CD4-positive, alpha-beta T cell (primary cell): ENCODE measurements at regions not wholly inside any gene's neighbourhood (a gene's known extent, or its start where the extent isn't known, plus 50 kb on each side); places are given as distances from the start of the nearest gene placed in this dataset.

Source experiments
- ATAC-seq: fragments of 200-7000 bp; cut with Tn5 transposase; one replicate; pipeline ENCODE4 v1.10.0; 2022; ENCODE audit warnings: mild to moderate bottlenecking; ENCODE audit not compliant: poor library complexity
- CTCF ChIA-PET: fragments of 350-600 bp; sonication (Branson Sonifier 250); formaldehyde crosslinking; loops from one replicate; lab custom pipeline; 2021; ENCODE audit warnings: antibody characterized with exemption, inconsistent platforms; lab: Charles Lee
- POLR2A ChIA-PET: fragments of 350-600 bp; sonication (Branson Sonifier 250); formaldehyde crosslinking; loops from one replicate; lab custom pipeline; 2021; ENCODE audit warnings: antibody characterized with exemption, inconsistent platforms; lab: Charles Lee
- DNase-seq, 14 experiments: peaks; one replicate each; pipeline ENCODE4 v3.0.0-alpha.2; 2013 to 2020; ENCODE audit warnings: mixed read lengths in 2 of 14
- H3K27ac ChIP-seq, 2 donors: one replicate each; pipeline versions ENCODE4 v1.5.1 to v1.7.0; 2013; ENCODE audit warnings: low read length in 2 of 2, low read depth in 1 of 2, mild to moderate bottlenecking in 1 of 2
- H3K27me3 ChIP-seq, 2 experiments: 1 replicate in 1 of 2; 2 replicates in 1 of 2; pipeline versions ENCODE4 v1.6.1 to v1.7.0; 2013; ENCODE audit warnings: low read length in 2 of 2, control low read depth in 1 of 2, mild to moderate bottlenecking in 1 of 2, moderate library complexity in 1 of 2; ENCODE audit not compliant: insufficient read depth in 2 of 2, control insufficient read depth in 1 of 2
- H3K36me3 ChIP-seq: one replicate; pipeline ENCODE4 v1.6.1; 2013; ENCODE audit warnings: low read length, control low read depth; ENCODE audit not compliant: insufficient read depth
- H3K4me1 ChIP-seq: one replicate; pipeline ENCODE4 v1.6.1; 2013; ENCODE audit warnings: low read length, control low read depth; ENCODE audit not compliant: insufficient read depth
- H3K4me3 ChIP-seq: one replicate; pipeline ENCODE4 v1.5.1; 2013; ENCODE audit warnings: mild to moderate bottlenecking, low read length, moderate library complexity
- H3K9me3 ChIP-seq, 2 experiments: 1 replicate in 1 of 2; 2 replicates in 1 of 2; pipeline versions ENCODE4 v1.6.1 to v1.7.0; 2013; ENCODE audit warnings: low read length in 2 of 2, mild to moderate bottlenecking in 2 of 2, control low read depth in 1 of 2, moderate library complexity in 1 of 2; ENCODE audit not compliant: control insufficient read depth in 1 of 2, insufficient read depth in 1 of 2
- H3K27ac Mint-ChIP-seq: one replicate; pipeline ENCODE4 v1.8.0; 2020; ENCODE audit warnings: mixed read lengths
- H3K27me3 Mint-ChIP-seq: one replicate; pipeline ENCODE4 v1.8.0; 2021; ENCODE audit warnings: mixed read lengths
- H3K36me3 Mint-ChIP-seq: one replicate; pipeline ENCODE4 v1.8.0; 2021; ENCODE audit warnings: low read depth, mixed read lengths
- H3K4me1 Mint-ChIP-seq: one replicate; pipeline ENCODE4 v1.8.0; 2021; ENCODE audit warnings: low read depth, mixed read lengths
- H3K4me3 Mint-ChIP-seq: one replicate; pipeline ENCODE4 v1.8.0; 2020; ENCODE audit warnings: mild to moderate bottlenecking, mixed read lengths
- H3K9me3 Mint-ChIP-seq: one replicate; pipeline ENCODE4 v1.8.0; 2020; ENCODE audit warnings: mixed read lengths
- intact Hi-C, 2 experiments: fragments of 100-400 bp; cut with DNase I in 1 of 2; cut with micrococcal nuclease in 1 of 2; formaldehyde crosslinking; loops; one replicate each; pipeline versions ENCODE4 v1.15.1 to v1.9.0; 2023 to 2025; cut with DNase I, micrococcal nuclease
- TF ChIP-seq, protein P1 (sequence below): fragments of 200-600 bp; IDR thresholded peaks from one replicate; pipeline ENCODE4 v1.8.0; 2022; ENCODE audit warnings: antibody characterized with exemption, mild to moderate bottlenecking

DNA sequence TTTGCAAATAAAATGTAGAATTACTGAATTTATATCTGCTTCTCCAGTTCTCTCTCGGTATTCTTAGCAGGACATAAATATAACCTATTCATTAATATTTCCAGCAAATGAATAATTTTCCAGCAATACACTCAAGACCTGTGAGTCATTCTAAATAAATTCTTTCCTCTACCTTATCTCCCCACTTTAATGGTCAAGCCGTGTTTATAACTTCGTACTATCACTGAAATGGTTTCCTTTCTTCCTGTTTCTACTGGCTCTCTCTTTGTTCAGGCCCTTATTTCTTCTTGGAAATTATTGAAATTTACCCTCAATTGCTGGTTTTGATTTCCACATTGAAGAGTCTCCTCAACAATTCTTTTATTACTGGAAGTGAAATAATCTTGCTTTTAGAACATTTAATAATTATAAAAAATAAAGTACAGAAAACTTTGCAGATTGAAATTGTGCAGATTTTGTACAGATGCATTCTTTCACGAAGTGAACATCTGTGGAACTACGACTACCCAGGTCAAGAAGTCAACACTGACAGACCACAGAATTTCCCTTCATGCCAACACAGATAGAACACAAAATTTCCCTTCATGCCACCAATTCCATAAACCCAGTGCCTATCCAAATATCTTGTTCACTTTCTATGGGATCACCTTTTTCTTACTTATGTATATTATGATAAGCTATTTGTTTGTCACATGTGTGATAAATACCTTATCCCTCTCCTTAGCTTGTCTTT, 205.7 kb downstream of the FAT4 start:
- no peaks in the 10 kb centered on the region for H3K27me3 ChIP-seq
- no peak overlapping the region for H3K27ac Mint-ChIP-seq
- TF ChIP-seq, protein P1, sequence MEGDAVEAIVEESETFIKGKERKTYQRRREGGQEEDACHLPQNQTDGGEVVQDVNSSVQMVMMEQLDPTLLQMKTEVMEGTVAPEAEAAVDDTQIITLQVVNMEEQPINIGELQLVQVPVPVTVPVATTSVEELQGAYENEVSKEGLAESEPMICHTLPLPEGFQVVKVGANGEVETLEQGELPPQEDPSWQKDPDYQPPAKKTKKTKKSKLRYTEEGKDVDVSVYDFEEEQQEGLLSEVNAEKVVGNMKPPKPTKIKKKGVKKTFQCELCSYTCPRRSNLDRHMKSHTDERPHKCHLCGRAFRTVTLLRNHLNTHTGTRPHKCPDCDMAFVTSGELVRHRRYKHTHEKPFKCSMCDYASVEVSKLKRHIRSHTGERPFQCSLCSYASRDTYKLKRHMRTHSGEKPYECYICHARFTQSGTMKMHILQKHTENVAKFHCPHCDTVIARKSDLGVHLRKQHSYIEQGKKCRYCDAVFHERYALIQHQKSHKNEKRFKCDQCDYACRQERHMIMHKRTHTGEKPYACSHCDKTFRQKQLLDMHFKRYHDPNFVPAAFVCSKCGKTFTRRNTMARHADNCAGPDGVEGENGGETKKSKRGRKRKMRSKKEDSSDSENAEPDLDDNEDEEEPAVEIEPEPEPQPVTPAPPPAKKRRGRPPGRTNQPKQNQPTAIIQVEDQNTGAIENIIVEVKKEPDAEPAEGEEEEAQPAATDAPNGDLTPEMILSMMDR = no peak
- no peaks in the 10 kb centered on the region for H3K27me3 Mint-ChIP-seq
- no peaks in the 10 kb centered on the region for H3K4me1 ChIP-seq
- ATAC-seq (no peak), DNase-seq (no peak)
- H3K27ac ChIP-seq = no peak overlapping the region
- H3K9me3 Mint-ChIP-seq = peaks cover 6% of the 10 kb centered on the region
- peaks cover 0 to 8% of the 10 kb centered on the region in 2 experiments for H3K9me3 ChIP-seq
- H3K4me1 Mint-ChIP-seq = no peaks in the 10 kb centered on the region
- POLR2A ChIA-PET = no interaction called here
- no peaks in the 10 kb centered on the region for H3K36me3 ChIP-seq
- no peaks in the 10 kb centered on the region for H3K36me3 Mint-ChIP-seq
- intact Hi-C loops = no loop called here
- H3K4me3 Mint-ChIP-seq = no peak overlapping the region
- H3K4me3 ChIP-seq = no peak overlapping the region
- CTCF ChIA-PET = no interaction called here

DNA sequence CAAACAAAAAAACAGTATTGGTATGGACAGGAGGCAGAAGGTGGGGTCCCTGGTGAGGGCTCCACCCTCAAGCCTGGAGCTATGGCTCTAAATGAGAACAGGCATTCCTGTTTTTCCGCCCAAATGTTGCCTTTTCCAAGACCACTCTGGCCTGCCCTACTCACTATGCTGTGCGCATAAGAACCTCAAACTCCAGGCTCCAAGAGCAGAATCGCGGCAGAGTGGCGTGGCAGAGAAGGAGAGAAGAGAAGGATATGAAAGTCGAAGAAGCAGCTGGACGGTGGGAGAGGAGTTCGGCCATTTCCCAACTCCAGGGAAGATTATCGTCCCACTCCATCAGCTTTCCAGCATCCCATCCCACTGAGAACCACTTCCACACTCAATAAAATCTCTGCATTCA, 207.8 kb downstream of the FAT4 start:
- ATAC-seq (no peak), DNase-seq (no peak)
- Mint-ChIP-seq H3K9me3 (peaks cover 4% of the 10 kb centered on the region), H3K27me3 (no peaks in the 10 kb centered on the region), H3K4me3 (no peak overlapping the region), H3K27ac (no peak overlapping the region), H3K36me3 (no peaks in the 10 kb centered on the region), H3K4me1 (no peaks in the 10 kb centered on the region)
- no peak overlapping the region for H3K4me3 ChIP-seq
- H3K9me3 ChIP-seq = peaks cover 0 to 8% of the 10 kb centered on the region in 2 experiments
- H3K4me1 ChIP-seq = no peaks in the 10 kb centered on the region
- ChIA-PET POLR2A (no interaction called here), CTCF (no interaction called here)
- H3K27me3 ChIP-seq = no peaks in the 10 kb centered on the region
- TF ChIP-seq, protein P1 = no peak
- no peak overlapping the region for H3K27ac ChIP-seq
- H3K36me3 ChIP-seq = no peaks in the 10 kb centered on the region
- intact Hi-C loops = no loop called here

DNA sequence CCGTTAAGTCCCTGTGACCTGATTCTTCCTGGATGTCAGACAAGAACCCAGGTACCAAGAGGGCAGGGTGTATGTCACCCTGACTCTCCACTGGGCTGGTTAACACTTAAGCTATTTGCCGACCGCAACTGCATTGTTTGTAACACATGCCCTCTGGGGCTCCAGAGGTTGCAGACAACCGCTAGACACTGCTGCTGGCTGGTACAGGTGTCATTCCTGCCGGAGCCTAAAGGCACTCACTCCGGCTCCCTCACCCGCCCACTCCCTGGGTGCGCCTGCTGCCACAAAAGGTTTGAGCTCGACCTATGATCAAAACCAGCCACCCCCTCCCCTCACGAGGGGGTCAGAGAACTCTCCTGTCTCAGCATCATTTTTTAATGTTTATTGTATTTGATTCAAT, 208.2 kb downstream of the FAT4 start:
- no peak overlapping the region for H3K27ac Mint-ChIP-seq
- no peak for DNase-seq
- H3K27me3 Mint-ChIP-seq = no peaks in the 10 kb centered on the region
- ATAC-seq = no peak
- H3K9me3 ChIP-seq = peaks cover 0 to 8% of the 10 kb centered on the region in 2 experiments
- H3K27ac ChIP-seq = no peak overlapping the region
- H3K4me3 Mint-ChIP-seq = no peak overlapping the region
- H3K4me3 ChIP-seq = no peak overlapping the region
- ChIA-PET CTCF (no interaction called here), POLR2A (no interaction called here)
- no peaks in the 10 kb centered on the region for H3K36me3 Mint-ChIP-seq
- H3K36me3 ChIP-seq = no peaks in the 10 kb centered on the region
- H3K9me3 Mint-ChIP-seq = peaks cover 6% of the 10 kb centered on the region
- no peaks in the 10 kb centered on the region for H3K27me3 ChIP-seq
- TF ChIP-seq, protein P1 = no peak
- intact Hi-C loops = no loop called here
- H3K4me1 Mint-ChIP-seq = no peaks in the 10 kb centered on the region
- no peaks in the 10 kb centered on the region for H3K4me1 ChIP-seq
